HK-2 (cell line): ENCODE measurements at regions not wholly inside any gene's neighbourhood (a gene's known extent, or its start where the extent isn't known, plus 50 kb on each side); places are given as distances from the start of the nearest gene placed in this dataset.

Experiments used
- DNase-seq: peaks from one replicate; pipeline ENCODE4 v3.0.0-alpha.2; 2018; ENCODE audit not compliant: unreplicated experiment

GRCh38 chr6:114439411-114439810 is 96.6 kb upstream of the HS3ST5 start:
- DNase-seq = no peak

GRCh38 chr6:114437235-114437634 is 94.4 kb upstream of the HS3ST5 start:
- no peak for DNase-seq

- DNase-seq = no peak
Observed at GRCh38 chr6:114436691-114437090, 93.9 kb upstream of the HS3ST5 start.

DNA sequence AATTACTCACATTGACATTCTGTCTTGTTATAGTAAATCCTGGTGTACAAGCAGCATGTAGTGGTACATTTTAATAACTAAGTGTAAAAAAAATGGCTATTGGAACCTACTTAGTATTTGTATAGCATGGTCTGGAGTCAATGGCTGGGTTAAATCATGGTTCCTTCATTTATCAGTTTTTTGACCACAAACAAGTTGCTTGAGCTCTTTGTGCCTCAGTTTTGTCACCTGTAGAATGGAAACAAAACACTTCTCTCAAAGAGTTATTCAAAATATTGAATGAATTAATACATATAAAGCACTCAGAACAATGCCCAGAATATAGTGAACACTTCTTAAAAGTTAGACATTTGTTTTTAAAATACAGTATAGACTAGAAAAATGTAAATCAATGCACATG is 93.2 kb upstream of the HS3ST5 start:
- no peak for DNase-seq

- no peak for DNase-seq
Observed at GRCh38 chr6:114432400-114432799, 89.6 kb upstream of the HS3ST5 start.

- DNase-seq = no peak
Observed at GRCh38 chr6:114431641-114432040, 88.8 kb upstream of the HS3ST5 start.

DNA sequence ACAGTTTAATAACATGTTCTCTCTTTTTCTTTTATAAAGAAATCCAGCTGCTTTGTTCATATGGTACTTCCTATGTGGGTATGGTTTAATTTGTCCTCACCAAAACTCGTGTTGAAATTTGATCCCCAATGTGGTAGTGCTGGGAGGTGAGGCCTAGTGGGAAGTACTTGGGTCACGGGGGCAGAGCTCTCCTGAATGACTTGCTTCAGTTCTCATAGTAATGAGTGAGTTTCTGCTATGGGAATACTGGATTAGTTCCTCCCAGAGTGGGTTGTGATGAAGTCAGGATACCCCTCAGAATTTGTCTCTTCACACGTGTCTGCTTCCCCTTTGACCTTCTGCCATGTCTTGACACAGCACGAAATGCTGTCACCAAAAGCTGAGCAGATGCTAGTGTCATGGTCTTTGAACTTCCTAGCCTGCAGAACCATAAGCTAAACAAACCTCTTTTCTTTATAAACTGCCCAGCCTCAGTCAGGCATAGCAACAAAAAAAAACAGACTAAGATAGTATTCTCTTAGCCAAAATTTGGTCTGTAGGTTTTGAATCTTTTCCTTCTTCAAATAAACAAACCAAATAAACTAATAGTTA is 87.8 kb upstream of the HS3ST5 start:
- DNase-seq = no peak

DNA sequence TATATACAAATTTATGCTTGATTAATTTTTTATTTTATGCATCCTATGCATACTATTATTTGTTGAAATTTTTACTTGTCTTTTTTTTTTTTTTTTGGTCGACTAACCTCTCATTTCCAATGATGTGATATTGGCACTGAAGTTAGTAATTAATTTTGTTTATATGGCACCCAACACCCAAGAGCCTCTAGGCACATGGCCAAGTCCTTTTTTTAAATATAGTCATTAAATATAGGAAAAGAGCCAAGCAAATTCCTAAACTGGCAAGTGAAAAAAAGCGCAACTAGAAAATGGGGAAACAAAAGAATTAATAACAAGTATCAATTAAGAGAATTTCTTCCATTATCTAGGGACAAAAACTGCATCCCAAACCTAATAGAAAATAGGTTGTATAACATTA is 85.5 kb upstream of the HS3ST5 start:
- DNase-seq = no peak

GRCh38 chr6:114421199-114421598 is 78.4 kb upstream of the HS3ST5 start:
- no peak for DNase-seq

DNA sequence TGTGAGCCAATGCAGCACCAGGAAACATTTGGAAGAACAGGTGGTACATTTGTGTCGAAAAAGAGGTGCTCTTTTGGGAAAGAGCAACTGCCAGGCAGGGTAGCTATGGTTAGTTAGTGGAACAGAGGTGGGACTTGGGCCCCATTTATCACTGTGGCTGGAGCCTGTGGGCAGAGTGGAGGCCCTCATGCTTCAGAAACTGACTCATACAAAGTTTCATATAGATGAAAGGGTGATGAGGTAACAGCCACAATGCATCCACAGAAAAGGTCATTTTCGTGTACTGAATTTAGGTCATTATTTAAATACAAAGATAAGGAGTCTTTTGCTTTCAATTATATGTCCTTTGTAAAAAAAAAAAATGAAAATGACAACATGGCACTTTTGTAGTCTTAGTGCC is 76.4 kb upstream of the HS3ST5 start:
- DNase-seq = no peak

DNA sequence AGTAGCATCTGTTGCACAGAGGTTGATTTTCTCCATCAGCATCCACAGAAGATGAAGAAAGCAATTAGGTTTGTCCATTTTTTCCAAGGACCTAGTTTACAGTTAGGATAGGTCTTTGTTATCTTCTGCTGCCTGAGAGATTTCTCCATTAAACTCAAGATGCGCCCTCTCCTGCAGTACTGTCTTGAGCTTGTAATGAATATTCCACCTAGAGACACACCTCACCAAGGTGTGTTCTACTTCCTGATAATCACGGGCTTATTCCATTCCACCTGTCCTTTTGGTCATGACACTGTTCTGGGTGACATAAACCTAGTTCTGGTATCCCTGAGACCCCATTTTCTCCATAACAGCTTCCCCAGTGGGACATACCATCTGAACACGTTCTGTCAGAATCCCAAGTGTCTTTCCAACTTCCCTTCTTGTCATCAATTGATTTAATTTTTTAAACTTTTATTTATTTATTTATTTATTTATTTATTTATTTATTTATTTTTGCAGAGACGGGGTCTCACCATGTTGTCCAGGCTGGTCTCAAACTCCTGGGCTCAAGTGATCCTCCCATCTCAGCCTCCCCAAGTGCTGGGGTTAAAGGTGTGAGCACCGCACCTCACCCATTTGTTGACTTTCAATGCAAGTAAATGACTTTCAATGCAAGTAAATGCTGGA is 75.6 kb upstream of the HS3ST5 start:
- DNase-seq = no peak

DNA sequence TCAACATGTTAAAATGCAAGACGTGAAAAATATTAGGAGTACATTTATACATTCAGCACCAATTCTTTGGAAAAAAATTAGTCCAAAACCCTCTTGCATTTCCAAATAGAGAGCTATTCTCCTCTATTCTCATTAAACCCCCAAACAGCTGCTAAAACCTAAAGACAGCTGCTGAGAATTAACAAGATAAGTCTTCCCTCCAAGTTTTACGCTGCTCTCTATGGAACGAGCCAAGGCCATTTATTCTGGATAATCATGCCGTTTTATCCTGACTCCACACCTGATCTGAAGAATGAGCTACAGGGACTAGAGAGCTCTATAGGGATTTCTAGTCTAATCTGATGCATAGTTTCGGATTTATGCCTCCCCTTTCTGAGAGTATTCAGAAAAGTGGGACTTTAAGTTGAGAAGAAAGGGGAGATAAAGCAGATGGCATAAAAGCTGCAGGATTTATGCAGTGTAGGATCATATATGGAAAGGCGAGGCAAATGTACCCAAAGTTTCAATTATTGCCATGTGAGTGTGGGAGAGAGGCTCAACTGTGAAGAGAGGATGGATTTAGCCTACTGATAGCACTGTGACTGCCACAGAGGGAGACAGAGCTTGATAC is 64.7 kb upstream of the HS3ST5 start:
- DNase-seq = no peak

DNA sequence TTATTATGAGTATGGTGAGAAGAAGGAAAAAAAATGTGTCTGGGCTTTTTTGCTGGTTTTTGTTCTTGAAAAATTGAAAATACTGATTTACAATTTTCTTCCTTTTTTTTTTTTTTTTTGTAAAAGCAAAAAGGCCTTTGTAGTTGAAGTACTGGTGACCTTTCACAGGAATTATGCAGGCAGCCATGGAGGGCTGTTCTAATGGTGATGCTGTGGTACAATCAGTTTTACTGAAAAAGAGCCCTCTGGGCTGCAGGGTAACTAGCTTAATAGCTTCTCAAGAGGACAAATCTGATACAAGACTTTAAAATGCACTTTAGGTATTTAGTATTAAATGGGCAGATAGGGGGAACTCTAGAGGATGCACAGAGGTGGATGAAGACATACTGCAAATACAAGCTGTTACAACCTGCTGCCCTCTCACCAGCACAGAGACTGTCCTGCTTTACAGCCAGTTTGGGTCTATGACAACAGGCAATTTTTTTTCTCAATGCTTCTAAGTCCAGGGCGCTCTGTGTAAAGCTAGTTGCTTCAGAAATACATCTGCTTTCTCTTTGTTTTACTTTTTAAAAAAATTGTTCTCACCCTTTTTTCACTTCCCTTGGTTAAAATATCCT is 61.6 kb upstream of the HS3ST5 start:
- DNase-seq = no peak

- DNase-seq = no peak
Observed at GRCh38 chr6:114403858-114404257, 61.0 kb upstream of the HS3ST5 start.

DNA sequence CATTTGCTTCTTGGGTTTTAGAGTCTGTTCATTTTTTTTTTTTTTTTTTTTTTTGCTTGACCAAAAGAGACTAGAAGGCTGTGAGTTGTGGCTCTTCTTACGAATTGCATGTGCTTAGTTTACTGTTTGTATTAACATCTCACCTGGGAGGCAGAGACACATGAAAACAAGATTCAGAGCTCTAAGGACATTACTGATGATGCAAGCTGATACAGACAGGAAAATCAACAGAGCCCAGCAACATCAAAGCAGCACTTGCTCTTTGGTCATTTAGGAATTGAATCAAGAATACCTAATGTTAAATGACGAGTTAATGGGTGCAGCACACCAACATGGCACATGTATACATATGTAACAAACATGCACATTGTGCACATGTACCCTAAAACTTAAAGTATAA is 55.7 kb upstream of the HS3ST5 start:
- DNase-seq = no peak
